Neural crest cell (in vitro differentiated cells): ENCODE measurements at regions not wholly inside any gene's neighbourhood (a gene's known extent, or its start where the extent isn't known, plus 50 kb on each side); places are given as distances from the start of the nearest gene placed in this dataset.

Source experiments
- DNase-seq: peaks from one replicate; pipeline ENCODE4 v3.0.0; 2021; ENCODE audit warnings: low read depth, mixed read lengths, low spot score
- H3K27ac Mint-ChIP-seq: one replicate; pipeline ENCODE4 v1.8.0; 2021; ENCODE audit warnings: mild to moderate bottlenecking, mixed read lengths; ENCODE audit not compliant: unreplicated experiment
- H3K27me3 Mint-ChIP-seq: 2 replicates; pipeline ENCODE4 v1.8.0; 2021; ENCODE audit warnings: low read depth, mild to moderate bottlenecking, mixed read lengths
- H3K36me3 Mint-ChIP-seq: 2 replicates; pipeline ENCODE4 v1.8.0; 2021; ENCODE audit warnings: low read depth, mild to moderate bottlenecking, mixed read lengths
- H3K4me1 Mint-ChIP-seq: 2 replicates; pipeline ENCODE4 v1.8.0; 2021; ENCODE audit warnings: mixed read lengths
- H3K4me3 Mint-ChIP-seq: one replicate; pipeline ENCODE4 v1.8.0; 2021; ENCODE audit warnings: mild to moderate bottlenecking, mixed read lengths
- H3K9me3 Mint-ChIP-seq: 2 replicates; pipeline ENCODE4 v1.8.0; 2021; ENCODE audit warnings: mixed read lengths
- TF ChIP-seq, protein P1 (sequence below): fragments of 200-600 bp; sonication (generic); conservative IDR thresholded peaks from 2 replicates; pipeline ENCODE4 v1.5.0; 2021; ENCODE audit warnings: antibody characterized with exemption, mild to moderate bottlenecking

DNA sequence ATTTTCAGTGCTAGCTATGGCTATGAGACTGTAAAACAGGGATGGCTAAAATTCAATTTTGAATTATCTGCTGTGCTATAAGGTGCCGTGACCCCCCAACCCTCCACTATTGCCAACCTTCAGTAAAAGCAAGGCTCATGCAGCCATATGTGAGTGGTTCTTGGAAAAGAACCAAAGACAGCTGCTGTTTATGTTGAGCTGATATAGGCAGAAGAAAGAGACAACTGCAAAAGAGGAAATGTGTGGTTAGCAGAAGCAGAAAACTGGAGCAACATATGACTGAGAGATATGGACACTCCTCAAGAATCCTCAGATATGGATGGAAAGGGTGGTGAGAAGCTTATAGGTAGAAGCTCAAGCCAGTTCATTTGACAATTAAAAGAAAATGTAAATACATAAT lies 200.3 kb downstream of the TLE1 start:
- Mint-ChIP-seq H3K27ac (no peak overlapping the region), H3K36me3 (peaks cover 4% of the 10 kb centered on the region), H3K27me3 (no peaks in the 10 kb centered on the region), H3K9me3 (peaks cover 15% of the 10 kb centered on the region), H3K4me3 (no peak overlapping the region), H3K4me1 (no peaks in the 10 kb centered on the region)
- TF ChIP-seq, protein P1, sequence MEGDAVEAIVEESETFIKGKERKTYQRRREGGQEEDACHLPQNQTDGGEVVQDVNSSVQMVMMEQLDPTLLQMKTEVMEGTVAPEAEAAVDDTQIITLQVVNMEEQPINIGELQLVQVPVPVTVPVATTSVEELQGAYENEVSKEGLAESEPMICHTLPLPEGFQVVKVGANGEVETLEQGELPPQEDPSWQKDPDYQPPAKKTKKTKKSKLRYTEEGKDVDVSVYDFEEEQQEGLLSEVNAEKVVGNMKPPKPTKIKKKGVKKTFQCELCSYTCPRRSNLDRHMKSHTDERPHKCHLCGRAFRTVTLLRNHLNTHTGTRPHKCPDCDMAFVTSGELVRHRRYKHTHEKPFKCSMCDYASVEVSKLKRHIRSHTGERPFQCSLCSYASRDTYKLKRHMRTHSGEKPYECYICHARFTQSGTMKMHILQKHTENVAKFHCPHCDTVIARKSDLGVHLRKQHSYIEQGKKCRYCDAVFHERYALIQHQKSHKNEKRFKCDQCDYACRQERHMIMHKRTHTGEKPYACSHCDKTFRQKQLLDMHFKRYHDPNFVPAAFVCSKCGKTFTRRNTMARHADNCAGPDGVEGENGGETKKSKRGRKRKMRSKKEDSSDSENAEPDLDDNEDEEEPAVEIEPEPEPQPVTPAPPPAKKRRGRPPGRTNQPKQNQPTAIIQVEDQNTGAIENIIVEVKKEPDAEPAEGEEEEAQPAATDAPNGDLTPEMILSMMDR: no peak
- DNase-seq: no peak

DNA sequence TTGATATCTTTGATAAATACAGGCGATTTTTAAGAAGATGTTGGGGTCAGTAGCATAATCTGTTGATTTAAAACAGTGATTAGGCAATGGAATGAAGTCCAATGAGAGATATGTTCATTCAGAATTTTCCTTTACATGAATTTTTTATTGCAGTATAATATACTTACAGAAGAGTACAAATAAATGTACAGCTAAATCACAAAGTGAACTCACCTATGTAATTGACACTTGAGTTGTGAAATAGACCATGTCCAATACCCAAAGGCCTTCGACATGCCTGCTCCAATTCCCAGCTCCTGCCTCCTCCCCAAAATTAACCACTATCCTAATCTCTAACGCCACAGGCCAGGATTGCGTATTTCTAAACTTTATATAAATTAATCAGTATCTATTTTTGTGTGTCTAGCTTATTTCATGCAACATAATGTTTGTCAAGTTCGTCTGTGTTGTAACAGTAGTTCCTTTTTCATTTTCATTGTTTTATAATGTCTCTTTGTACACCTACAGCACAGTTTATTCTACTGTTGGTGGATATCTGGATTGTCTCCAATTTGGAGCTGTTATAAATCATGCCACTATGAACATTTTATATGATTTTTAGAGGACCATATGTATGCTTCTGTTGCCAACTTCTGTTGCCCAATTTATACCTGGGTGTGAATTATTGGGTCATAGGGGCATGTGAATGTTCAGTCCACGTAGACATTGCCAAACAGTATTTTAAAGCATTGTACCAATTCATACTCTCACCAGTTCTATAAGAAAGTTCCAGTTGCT lies 208.3 kb downstream of the TLE1 start:
- Mint-ChIP-seq H3K27ac (no peak overlapping the region), H3K4me3 (no peak overlapping the region)

DNA sequence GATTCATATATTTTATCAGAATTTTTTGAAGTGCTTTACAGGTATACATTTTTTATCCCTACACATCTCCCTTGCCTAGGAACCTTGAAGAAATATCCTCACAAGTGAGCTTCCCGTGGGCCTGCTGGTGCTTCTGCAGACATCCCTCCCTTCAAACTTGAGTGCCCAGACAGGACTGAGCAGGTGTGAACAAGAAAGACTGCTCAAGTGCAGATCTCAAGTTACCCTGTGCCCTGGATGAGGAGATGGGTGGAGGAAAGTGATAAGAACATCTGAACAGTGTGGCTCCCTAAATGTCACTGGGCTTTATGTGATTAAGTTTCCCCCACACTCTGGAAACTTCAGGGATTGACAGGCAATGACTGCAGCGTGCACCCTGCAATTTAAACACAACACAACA lies 209.8 kb downstream of the TLE1 start:
- DNase-seq: no peak
- Mint-ChIP-seq H3K9me3 (peaks cover 9% of the 10 kb centered on the region), H3K36me3 (peaks cover 4% of the 10 kb centered on the region), H3K4me1 (no peaks in the 10 kb centered on the region), H3K27me3 (no peaks in the 10 kb centered on the region), H3K4me3 (no peak overlapping the region), H3K27ac (no peak overlapping the region)
- TF ChIP-seq, protein P1: no peak

More for the DNA sequence above, 208.3 kb downstream of the TLE1 start:
- DNase-seq: no peak
- Mint-ChIP-seq H3K4me1 (no peaks in the 10 kb centered on the region), H3K36me3 (peaks cover 6% of the 10 kb centered on the region), H3K27me3 (no peaks in the 10 kb centered on the region), H3K9me3 (peaks cover 9% of the 10 kb centered on the region)
- TF ChIP-seq, protein P1: no peak

DNA sequence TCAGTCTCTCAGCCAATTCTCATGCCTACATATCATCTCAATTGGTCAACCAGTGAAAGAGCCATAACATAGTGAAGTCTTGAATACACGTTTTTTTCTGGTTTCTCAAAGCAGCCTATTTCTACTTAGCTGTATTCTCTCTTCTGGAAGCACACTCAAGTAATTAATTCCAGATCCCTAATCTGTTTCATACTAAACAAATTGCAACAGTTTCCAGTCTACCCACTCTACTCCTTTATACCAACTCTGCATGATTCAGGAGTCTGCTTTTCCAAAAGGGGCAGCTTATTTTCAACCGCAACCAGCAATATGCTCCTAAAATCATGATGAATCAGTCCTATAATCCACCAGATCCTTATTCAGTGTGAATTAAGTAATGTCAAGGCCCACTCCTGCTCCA lies 211.7 kb downstream of the TLE1 start:
- peaks cover 2% of the 10 kb centered on the region for H3K4me1 Mint-ChIP-seq
- TF ChIP-seq, protein P1: no peak
- H3K9me3 Mint-ChIP-seq: peaks cover 9% of the 10 kb centered on the region
- H3K4me3 Mint-ChIP-seq: no peak overlapping the region
- no peaks in the 10 kb centered on the region for H3K27me3 Mint-ChIP-seq
- no peak for DNase-seq
- H3K36me3 Mint-ChIP-seq: peaks cover 4% of the 10 kb centered on the region
- no peak overlapping the region for H3K27ac Mint-ChIP-seq

DNA sequence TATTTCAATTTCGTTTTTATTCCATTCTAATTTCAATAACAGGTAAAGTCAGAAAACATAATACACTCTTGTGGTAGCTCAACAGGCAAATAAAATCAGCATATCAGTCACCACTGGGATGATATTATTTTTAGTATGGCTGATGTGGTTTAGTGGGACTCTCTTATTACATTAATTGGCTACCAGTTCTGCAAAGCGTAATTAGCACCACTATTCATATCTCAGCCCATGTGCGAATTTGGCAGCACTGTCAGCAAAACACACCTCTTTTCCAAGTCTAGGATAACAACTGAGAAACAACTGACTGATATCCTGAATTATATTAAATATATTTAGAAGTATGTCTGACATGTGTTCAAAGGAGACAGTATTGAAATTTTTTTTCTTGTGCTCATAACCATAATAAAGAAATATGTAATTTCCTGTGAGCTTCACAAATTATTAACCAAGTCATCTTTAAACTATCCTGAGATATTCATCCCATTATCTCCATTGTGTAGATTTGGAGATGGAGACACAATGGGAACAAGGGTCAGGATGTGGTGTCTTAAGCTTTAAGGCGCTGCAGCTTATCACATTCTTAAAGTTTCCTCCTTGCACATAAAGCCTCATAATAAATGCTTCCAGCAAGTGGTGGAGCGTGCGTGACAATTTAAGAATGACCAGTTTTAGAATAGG lies 212.4 kb downstream of the TLE1 start:
- Mint-ChIP-seq H3K4me3 (no peak overlapping the region), H3K9me3 (peaks cover 9% of the 10 kb centered on the region), H3K36me3 (peaks cover 4% of the 10 kb centered on the region), H3K27ac (no peak overlapping the region), H3K27me3 (no peaks in the 10 kb centered on the region), H3K4me1 (peaks cover 3% of the 10 kb centered on the region)
- TF ChIP-seq, protein P1: no peak
- no peak for DNase-seq
